HG02571 (cell line): ENCODE measurements at regions not wholly inside any gene's neighbourhood (a gene's known extent, or its start where the extent isn't known, plus 50 kb on each side); places are given as distances from the start of the nearest gene placed in this dataset.
"Not testable (repeated sequence)": the region's sequence is repeated elsewhere in the genome, so short reads cannot be mapped to it uniquely, and the experiment has no call there.

Experiments used
- ATAC-seq: cut with Tn5 transposase; IDR thresholded peaks from one replicate; pipeline ENCODE4 v1.9.1; 2021; ENCODE audit warnings: mild to moderate bottlenecking, moderate library complexity; ENCODE audit not compliant: unreplicated experiment

GRCh38 chr4:186813377-186814068, 89.9 kb upstream of the FAT1 start:
- ATAC-seq = no peak

- ATAC-seq = no peak
Observed at GRCh38 chr4:186814535-186815070, 90.9 kb upstream of the FAT1 start.

GRCh38 chr4:186819342-186820086, 95.9 kb upstream of the FAT1 start:
- no peak for ATAC-seq

- no peak for ATAC-seq
Observed at GRCh38 chr4:186820391-186820891, 96.8 kb upstream of the FAT1 start.

- ATAC-seq = no peak
Observed at GRCh38 chr4:186823989-186824388, 100.3 kb upstream of the FAT1 start.

- ATAC-seq = no peak
Observed at GRCh38 chr4:186825069-186825468, 101.4 kb upstream of the FAT1 start.

GRCh38 chr4:186826006-186826405, 102.3 kb upstream of the FAT1 start:
- ATAC-seq = no peak

- no peak for ATAC-seq
Observed at GRCh38 chr4:186826846-186827533, 103.3 kb upstream of the FAT1 start.

GRCh38 chr4:186827534-186827897, 103.9 kb upstream of the FAT1 start:
- no peak for ATAC-seq

GRCh38 chr4:186829097-186829496, 105.4 kb upstream of the FAT1 start:
- ATAC-seq = no peak

- ATAC-seq = no peak
Observed at GRCh38 chr4:186829740-186830449, 106.2 kb upstream of the FAT1 start.

GRCh38 chr4:186831574-186831973, 107.9 kb upstream of the FAT1 start:
- ATAC-seq = no peak

- no peak for ATAC-seq
Observed at GRCh38 chr4:186832906-186833305, 109.2 kb upstream of the FAT1 start.

- not testable (repeated sequence) for ATAC-seq
Observed at GRCh38 chr4:186837463-186837862, 113.8 kb upstream of the FAT1 start.

GRCh38 chr4:186838295-186838694, 114.6 kb upstream of the FAT1 start:
- no peak for ATAC-seq

GRCh38 chr4:186839122-186840037, 115.7 kb upstream of the FAT1 start:
- no peak for ATAC-seq

GRCh38 chr4:186840222-186840701, 116.6 kb upstream of the FAT1 start:
- no peak for ATAC-seq

GRCh38 chr4:186840771-186841301, 117.2 kb upstream of the FAT1 start:
- ATAC-seq = no peak

GRCh38 chr4:186844059-186844681, 120.5 kb upstream of the FAT1 start:
- ATAC-seq = no peak
